ENCODE measurements at regions not wholly inside any gene's neighbourhood (a gene's known extent, or its start where the extent isn't known, plus 50 kb on each side); places are given as distances from the start of the nearest gene placed in this dataset.

DNA sequence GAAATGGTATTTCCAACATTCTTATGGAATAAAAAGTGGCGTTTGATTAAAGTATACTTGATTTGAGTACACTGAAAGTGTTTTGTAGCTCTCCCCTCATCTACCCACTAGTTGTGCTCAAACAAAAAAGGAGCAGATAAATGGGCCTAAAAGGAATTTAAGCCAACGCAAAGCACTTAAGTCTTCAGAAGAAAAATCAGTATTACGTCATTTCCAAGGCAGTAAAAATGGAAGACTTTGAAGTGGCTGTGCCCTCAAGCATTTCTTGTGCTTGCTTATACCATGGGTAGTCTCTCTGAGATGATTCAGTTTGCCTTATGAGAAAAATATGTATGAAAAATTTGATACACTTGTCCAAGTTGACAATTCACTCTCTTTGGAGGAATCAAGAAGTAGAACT, 279.9 kb upstream of the CD180 start:
- no peaks in the 10 kb centered on the region for H3K9me3 ChIP-seq (ENCODE audit: control insufficient read depth in 4 of 4, low read length in 3 of 4)
- peaks cover 0 to 1% (median 0%) of the 10 kb centered on the region in 4 donors for H3K36me3 ChIP-seq (ENCODE audit: control insufficient read depth in 4 of 4, insufficient read depth in 3 of 4, low read depth in 1 of 4, low read length in 3 of 4)
- H3K4me3 ChIP-seq (ENCODE audit: low read depth in 1 of 3, low read length in 3 of 3), result no peak overlapping the region
- DNase-seq (ENCODE audit: low spot score), result no peak
- TF ChIP-seq, protein P1, sequence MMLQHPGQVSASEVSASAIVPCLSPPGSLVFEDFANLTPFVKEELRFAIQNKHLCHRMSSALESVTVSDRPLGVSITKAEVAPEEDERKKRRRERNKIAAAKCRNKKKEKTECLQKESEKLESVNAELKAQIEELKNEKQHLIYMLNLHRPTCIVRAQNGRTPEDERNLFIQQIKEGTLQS (IDR thresholded peaks at IDR 0.05), result no peak
- TF ChIP-seq TAF1 (conservative IDR thresholded peaks at IDR 0.05), result no peak
- no peak for TF ChIP-seq GABPA (IDR thresholded peaks at IDR 0.05 in 1 of 2, conservative IDR thresholded peaks at IDR 0.05 in 1 of 2)
- TF ChIP-seq, protein P2, sequence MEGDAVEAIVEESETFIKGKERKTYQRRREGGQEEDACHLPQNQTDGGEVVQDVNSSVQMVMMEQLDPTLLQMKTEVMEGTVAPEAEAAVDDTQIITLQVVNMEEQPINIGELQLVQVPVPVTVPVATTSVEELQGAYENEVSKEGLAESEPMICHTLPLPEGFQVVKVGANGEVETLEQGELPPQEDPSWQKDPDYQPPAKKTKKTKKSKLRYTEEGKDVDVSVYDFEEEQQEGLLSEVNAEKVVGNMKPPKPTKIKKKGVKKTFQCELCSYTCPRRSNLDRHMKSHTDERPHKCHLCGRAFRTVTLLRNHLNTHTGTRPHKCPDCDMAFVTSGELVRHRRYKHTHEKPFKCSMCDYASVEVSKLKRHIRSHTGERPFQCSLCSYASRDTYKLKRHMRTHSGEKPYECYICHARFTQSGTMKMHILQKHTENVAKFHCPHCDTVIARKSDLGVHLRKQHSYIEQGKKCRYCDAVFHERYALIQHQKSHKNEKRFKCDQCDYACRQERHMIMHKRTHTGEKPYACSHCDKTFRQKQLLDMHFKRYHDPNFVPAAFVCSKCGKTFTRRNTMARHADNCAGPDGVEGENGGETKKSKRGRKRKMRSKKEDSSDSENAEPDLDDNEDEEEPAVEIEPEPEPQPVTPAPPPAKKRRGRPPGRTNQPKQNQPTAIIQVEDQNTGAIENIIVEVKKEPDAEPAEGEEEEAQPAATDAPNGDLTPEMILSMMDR (IDR thresholded peaks at IDR 0.05; ENCODE audit: low read depth, low read length, missing input control), result no peak
- no peak for TF ChIP-seq FOXA1 (IDR thresholded peaks at IDR 0.05)
- no peak for TF ChIP-seq JUND (IDR thresholded peaks at IDR 0.05)
- TF ChIP-seq, protein P3, sequence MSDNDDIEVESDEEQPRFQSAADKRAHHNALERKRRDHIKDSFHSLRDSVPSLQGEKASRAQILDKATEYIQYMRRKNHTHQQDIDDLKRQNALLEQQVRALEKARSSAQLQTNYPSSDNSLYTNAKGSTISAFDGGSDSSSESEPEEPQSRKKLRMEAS (IDR thresholded peaks at IDR 0.05), result no peak
- TF ChIP-seq HNF4G (IDR thresholded peaks at IDR 0.05), result no peak
- no peak for TF ChIP-seq YY1 (IDR thresholded peaks at IDR 0.05)
- TF ChIP-seq SP1 (IDR thresholded peaks at IDR 0.05), result no peak
- no peak for TF ChIP-seq FOXA2 (IDR thresholded peaks at IDR 0.05)
- TF ChIP-seq EGR1 (IDR thresholded peaks at IDR 0.05; ENCODE audit: low read depth in 2 of 2), result no peak
- H3K27ac ChIP-seq (ENCODE audit: low read depth in 1 of 2, low read length in 2 of 2), result no peak overlapping the region
- no peaks in the 10 kb centered on the region for H3K4me1 ChIP-seq (ENCODE audit: control insufficient read depth in 4 of 4, insufficient read depth in 4 of 4, low read length in 3 of 4)
- 90% methylated on average over 3 of the region's 3 CpGs for WGBS
- H3K9ac ChIP-seq (ENCODE audit: low read depth in 1 of 2, low read length in 2 of 2), result no peak overlapping the region
- H3K27me3 ChIP-seq (ENCODE audit: control insufficient read depth in 4 of 4, insufficient read depth in 4 of 4, low read length in 3 of 4), result no peaks in the 10 kb centered on the region

- no peak for DNase-seq (ENCODE audit: low spot score)
- no peak overlapping the region for H3K9ac ChIP-seq (ENCODE audit: low read depth in 1 of 2, low read length in 2 of 2)
- no peaks in the 10 kb centered on the region for H3K9me3 ChIP-seq (ENCODE audit: control insufficient read depth in 4 of 4, low read length in 3 of 4)
- no peaks in the 10 kb centered on the region for H3K36me3 ChIP-seq (ENCODE audit: control insufficient read depth in 4 of 4, insufficient read depth in 3 of 4, low read depth in 1 of 4, low read length in 3 of 4)
- no peaks in the 10 kb centered on the region for H3K27me3 ChIP-seq (ENCODE audit: control insufficient read depth in 4 of 4, insufficient read depth in 4 of 4, low read length in 3 of 4)
- 88% methylated on average over 6 of the region's 6 CpGs for WGBS
- no peak for TF ChIP-seq EGR1 (IDR thresholded peaks at IDR 0.05; ENCODE audit: low read depth in 2 of 2)
- no peak for TF ChIP-seq GABPA (IDR thresholded peaks at IDR 0.05 in 1 of 2, conservative IDR thresholded peaks at IDR 0.05 in 1 of 2)
- TF ChIP-seq HNF4A (conservative IDR thresholded peaks at IDR 0.05), result no peak
- no peak overlapping the region for H3K27ac ChIP-seq (ENCODE audit: low read depth in 1 of 2, low read length in 2 of 2)
- no peak overlapping the region for H3K4me3 ChIP-seq (ENCODE audit: low read depth in 1 of 3, low read length in 3 of 3)
- H3K4me1 ChIP-seq (ENCODE audit: control insufficient read depth in 4 of 4, insufficient read depth in 4 of 4, low read length in 3 of 4), result no peaks in the 10 kb centered on the region
Measured at GRCh38 chr5:67475489-67475888, 278.9 kb upstream of the CD180 start.

DNA sequence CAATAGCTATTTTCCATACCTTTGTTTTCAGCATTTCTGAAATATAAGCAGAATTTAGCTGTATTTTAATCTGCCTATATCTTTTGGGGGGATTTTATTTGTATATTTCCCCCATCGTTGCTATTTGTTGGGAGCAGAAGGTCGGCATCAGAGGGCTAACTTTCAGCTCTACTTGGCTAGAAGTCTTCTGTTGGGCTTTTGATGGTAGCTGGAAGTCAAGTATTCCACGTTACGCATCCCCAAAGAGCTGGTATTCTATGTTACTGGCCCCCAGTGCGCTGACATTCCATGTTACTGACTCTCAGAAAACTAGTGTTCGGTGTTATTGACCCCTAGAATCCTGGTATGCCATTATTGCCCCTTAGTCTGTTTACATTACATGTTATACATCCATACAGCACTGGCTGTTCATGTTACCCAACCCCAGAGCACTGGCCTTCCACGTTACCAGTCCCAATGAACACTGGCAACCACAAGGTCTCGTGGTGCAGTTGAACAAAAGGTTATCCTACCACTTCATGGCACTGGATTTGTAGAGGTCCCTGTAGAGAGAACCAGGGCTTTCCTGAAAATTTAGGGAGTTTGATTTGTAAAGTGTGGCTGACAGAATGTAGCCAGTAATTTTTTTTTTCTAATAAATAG, 278.1 kb upstream of the CD180 start:
- WGBS, result 93% methylated on average over 8 of the region's 8 CpGs
- Histone ChIP-seq H3K4me1 (ENCODE audit: control insufficient read depth in 4 of 4, insufficient read depth in 4 of 4, low read length in 3 of 4) (no peaks in the 10 kb centered on the region), H3K9ac (ENCODE audit: low read depth in 1 of 2, low read length in 2 of 2) (no peak overlapping the region), H3K36me3 (ENCODE audit: control insufficient read depth in 4 of 4, insufficient read depth in 3 of 4, low read depth in 1 of 4, low read length in 3 of 4) (no peaks in the 10 kb centered on the region), H3K4me3 (ENCODE audit: low read depth in 1 of 3, low read length in 3 of 3) (no peak overlapping the region), H3K27ac (ENCODE audit: low read depth in 1 of 2, low read length in 2 of 2) (no peak overlapping the region), H3K9me3 (ENCODE audit: control insufficient read depth in 4 of 4, low read length in 3 of 4) (no peaks in the 10 kb centered on the region), H3K27me3 (ENCODE audit: control insufficient read depth in 4 of 4, insufficient read depth in 4 of 4, low read length in 3 of 4) (no peaks in the 10 kb centered on the region)
- no peak for DNase-seq (ENCODE audit: low spot score)
- no peak for TF ChIP-seq FOXA2 (IDR thresholded peaks at IDR 0.05)
- TF ChIP-seq EGR1 (IDR thresholded peaks at IDR 0.05; ENCODE audit: low read depth in 2 of 2), result no peak
- TF ChIP-seq HNF4A (conservative IDR thresholded peaks at IDR 0.05), result no peak
- TF ChIP-seq JUND (IDR thresholded peaks at IDR 0.05), result no peak
- no peak for TF ChIP-seq GABPA (IDR thresholded peaks at IDR 0.05 in 1 of 2, conservative IDR thresholded peaks at IDR 0.05 in 1 of 2)
- TF ChIP-seq, protein P3 (IDR thresholded peaks at IDR 0.05), result no peak
- TF ChIP-seq, protein P2 (IDR thresholded peaks at IDR 0.05; ENCODE audit: low read depth, low read length, missing input control), result no peak
- TF ChIP-seq ZBTB33 (IDR thresholded peaks at IDR 0.05), result no peak
- TF ChIP-seq, protein P4, sequence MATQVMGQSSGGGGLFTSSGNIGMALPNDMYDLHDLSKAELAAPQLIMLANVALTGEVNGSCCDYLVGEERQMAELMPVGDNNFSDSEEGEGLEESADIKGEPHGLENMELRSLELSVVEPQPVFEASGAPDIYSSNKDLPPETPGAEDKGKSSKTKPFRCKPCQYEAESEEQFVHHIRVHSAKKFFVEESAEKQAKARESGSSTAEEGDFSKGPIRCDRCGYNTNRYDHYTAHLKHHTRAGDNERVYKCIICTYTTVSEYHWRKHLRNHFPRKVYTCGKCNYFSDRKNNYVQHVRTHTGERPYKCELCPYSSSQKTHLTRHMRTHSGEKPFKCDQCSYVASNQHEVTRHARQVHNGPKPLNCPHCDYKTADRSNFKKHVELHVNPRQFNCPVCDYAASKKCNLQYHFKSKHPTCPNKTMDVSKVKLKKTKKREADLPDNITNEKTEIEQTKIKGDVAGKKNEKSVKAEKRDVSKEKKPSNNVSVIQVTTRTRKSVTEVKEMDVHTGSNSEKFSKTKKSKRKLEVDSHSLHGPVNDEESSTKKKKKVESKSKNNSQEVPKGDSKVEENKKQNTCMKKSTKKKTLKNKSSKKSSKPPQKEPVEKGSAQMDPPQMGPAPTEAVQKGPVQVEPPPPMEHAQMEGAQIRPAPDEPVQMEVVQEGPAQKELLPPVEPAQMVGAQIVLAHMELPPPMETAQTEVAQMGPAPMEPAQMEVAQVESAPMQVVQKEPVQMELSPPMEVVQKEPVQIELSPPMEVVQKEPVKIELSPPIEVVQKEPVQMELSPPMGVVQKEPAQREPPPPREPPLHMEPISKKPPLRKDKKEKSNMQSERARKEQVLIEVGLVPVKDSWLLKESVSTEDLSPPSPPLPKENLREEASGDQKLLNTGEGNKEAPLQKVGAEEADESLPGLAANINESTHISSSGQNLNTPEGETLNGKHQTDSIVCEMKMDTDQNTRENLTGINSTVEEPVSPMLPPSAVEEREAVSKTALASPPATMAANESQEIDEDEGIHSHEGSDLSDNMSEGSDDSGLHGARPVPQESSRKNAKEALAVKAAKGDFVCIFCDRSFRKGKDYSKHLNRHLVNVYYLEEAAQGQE (IDR thresholded peaks at IDR 0.05), result no peak
- no peak for TF ChIP-seq NR2F2 (IDR thresholded peaks at IDR 0.05)
- TF ChIP-seq TAF1 (conservative IDR thresholded peaks at IDR 0.05), result no peak
- TF ChIP-seq FOXA1 (IDR thresholded peaks at IDR 0.05), result no peak

Measured in liver (tissue), 8 donors.